ENCODE measurements at regions not wholly inside any gene's neighbourhood (a gene's known extent, or its start where the extent isn't known, plus 50 kb on each side); places are given as distances from the start of the nearest gene placed in this dataset.

DNA sequence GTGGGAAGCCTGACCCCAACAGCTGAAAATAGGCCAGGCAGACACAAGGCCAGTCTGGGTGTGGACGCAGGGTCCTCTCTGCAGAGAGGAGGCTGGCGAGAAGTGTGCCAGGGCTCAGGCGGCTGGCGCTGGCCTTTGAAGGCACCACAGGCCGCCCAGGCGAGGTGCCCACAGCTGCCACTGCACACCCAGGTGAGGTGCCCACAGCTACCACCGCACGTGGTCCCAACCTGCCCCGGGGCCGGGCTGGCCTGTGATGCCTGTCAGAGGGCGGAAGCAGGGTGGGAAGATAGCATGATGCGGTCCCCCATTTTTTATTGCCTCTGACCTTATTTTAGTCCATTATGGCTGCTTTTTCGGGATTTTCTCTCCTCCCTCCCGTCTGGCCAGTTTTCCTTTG is 1303.9 kb downstream of the BRD1 start:
- no peak for ATAC-seq
- TF ChIP-seq SNAI2 (CRISPR knock-in tag; IDR thresholded peaks at IDR 0.05): no peak

DNA sequence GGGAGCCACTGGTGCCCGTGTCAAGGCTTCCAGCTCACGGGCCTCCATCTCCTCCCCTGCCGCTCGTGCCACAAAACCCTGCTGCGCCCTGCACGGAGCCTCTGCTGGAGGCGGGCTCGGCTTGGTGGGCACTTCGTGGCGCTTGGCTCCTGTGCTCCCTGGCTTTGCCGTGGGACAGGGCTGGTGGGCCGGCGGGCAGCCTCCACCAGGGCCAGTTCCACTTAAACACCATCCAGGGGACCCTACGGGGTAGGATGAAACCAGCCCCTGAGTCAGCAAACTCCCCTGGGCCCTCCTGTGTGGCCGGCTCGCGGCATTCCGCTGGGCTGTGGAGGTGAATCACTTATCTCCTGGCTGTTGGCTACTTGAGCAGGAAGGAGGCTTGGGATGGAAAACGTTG is 1304.6 kb downstream of the BRD1 start:
- TF ChIP-seq, protein P1, sequence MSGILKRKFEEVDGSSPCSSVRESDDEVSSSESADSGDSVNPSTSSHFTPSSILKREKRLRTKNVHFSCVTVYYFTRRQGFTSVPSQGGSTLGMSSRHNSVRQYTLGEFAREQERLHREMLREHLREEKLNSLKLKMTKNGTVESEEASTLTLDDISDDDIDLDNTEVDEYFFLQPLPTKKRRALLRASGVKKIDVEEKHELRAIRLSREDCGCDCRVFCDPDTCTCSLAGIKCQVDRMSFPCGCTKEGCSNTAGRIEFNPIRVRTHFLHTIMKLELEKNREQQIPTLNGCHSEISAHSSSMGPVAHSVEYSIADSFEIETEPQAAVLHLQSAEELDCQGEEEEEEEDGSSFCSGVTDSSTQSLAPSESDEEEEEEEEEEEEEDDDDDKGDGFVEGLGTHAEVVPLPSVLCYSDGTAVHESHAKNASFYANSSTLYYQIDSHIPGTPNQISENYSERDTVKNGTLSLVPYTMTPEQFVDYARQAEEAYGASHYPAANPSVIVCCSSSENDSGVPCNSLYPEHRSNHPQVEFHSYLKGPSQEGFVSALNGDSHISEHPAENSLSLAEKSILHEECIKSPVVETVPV (CRISPR knock-in tag; IDR thresholded peaks at IDR 0.05): no peak
- TF ChIP-seq, protein P2, sequence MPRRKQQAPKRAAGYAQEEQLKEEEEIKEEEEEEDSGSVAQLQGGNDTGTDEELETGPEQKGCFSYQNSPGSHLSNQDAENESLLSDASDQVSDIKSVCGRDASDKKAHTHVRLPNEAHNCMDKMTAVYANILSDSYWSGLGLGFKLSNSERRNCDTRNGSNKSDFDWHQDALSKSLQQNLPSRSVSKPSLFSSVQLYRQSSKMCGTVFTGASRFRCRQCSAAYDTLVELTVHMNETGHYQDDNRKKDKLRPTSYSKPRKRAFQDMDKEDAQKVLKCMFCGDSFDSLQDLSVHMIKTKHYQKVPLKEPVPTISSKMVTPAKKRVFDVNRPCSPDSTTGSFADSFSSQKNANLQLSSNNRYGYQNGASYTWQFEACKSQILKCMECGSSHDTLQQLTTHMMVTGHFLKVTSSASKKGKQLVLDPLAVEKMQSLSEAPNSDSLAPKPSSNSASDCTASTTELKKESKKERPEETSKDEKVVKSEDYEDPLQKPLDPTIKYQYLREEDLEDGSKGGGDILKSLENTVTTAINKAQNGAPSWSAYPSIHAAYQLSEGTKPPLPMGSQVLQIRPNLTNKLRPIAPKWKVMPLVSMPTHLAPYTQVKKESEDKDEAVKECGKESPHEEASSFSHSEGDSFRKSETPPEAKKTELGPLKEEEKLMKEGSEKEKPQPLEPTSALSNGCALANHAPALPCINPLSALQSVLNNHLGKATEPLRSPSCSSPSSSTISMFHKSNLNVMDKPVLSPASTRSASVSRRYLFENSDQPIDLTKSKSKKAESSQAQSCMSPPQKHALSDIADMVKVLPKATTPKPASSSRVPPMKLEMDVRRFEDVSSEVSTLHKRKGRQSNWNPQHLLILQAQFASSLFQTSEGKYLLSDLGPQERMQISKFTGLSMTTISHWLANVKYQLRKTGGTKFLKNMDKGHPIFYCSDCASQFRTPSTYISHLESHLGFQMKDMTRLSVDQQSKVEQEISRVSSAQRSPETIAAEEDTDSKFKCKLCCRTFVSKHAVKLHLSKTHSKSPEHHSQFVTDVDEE (CRISPR knock-in tag; IDR thresholded peaks at IDR 0.05): no peak
- TF ChIP-seq, protein P3, sequence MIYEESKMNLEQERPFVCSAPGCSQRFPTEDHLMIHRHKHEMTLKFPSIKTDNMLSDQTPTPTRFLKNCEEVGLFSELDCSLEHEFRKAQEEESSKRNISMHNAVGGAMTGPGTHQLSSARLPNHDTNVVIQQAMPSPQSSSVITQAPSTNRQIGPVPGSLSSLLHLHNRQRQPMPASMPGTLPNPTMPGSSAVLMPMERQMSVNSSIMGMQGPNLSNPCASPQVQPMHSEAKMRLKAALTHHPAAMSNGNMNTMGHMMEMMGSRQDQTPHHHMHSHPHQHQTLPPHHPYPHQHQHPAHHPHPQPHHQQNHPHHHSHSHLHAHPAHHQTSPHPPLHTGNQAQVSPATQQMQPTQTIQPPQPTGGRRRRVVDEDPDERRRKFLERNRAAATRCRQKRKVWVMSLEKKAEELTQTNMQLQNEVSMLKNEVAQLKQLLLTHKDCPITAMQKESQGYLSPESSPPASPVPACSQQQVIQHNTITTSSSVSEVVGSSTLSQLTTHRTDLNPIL (CRISPR knock-in tag; IDR thresholded peaks at IDR 0.05; ENCODE audit: low read depth): no peak
- TF ChIP-seq, protein P4, sequence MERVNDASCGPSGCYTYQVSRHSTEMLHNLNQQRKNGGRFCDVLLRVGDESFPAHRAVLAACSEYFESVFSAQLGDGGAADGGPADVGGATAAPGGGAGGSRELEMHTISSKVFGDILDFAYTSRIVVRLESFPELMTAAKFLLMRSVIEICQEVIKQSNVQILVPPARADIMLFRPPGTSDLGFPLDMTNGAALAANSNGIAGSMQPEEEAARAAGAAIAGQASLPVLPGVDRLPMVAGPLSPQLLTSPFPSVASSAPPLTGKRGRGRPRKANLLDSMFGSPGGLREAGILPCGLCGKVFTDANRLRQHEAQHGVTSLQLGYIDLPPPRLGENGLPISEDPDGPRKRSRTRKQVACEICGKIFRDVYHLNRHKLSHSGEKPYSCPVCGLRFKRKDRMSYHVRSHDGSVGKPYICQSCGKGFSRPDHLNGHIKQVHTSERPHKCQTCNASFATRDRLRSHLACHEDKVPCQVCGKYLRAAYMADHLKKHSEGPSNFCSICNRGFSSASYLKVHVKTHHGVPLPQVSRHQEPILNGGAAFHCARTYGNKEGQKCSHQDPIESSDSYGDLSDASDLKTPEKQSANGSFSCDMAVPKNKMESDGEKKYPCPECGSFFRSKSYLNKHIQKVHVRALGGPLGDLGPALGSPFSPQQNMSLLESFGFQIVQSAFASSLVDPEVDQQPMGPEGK (CRISPR knock-in tag; IDR thresholded peaks at IDR 0.05; ENCODE audit: borderline replicate concordance): no peak
- TF ChIP-seq ZC3H10 (CRISPR knock-in tag; IDR thresholded peaks at IDR 0.05): no peak
- TF ChIP-seq SNAI2 (CRISPR knock-in tag; IDR thresholded peaks at IDR 0.05): no peak
- TF ChIP-seq OSR1 (CRISPR knock-in tag; IDR thresholded peaks at IDR 0.05): no peak
- TF ChIP-seq, protein P5, sequence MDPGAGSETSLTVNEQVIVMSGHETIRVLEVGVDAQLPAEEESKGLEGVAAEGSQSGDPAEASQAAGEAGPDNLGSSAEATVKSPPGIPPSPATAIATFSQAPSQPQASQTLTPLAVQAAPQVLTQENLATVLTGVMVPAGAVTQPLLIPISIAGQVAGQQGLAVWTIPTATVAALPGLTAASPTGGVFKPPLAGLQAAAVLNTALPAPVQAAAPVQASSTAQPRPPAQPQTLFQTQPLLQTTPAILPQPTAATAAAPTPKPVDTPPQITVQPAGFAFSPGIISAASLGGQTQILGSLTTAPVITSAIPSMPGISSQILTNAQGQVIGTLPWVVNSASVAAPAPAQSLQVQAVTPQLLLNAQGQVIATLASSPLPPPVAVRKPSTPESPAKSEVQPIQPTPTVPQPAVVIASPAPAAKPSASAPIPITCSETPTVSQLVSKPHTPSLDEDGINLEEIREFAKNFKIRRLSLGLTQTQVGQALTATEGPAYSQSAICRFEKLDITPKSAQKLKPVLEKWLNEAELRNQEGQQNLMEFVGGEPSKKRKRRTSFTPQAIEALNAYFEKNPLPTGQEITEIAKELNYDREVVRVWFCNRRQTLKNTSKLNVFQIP (CRISPR knock-in tag; IDR thresholded peaks at IDR 0.05; ENCODE audit: borderline replicate concordance, low read depth): no peak
- no peak for TF ChIP-seq RARB (CRISPR knock-in tag; IDR thresholded peaks at IDR 0.05)
- TF ChIP-seq PPARA (CRISPR knock-in tag; IDR thresholded peaks at IDR 0.05; ENCODE audit: borderline replicate concordance): no peak
- TF ChIP-seq ZNF70 (CRISPR knock-in tag; IDR thresholded peaks at IDR 0.05): no peak
- no peak for TF ChIP-seq ZNF565 (CRISPR knock-in tag; conservative IDR thresholded peaks at IDR 0.05; ENCODE audit: low read depth)
- no peak for TF ChIP-seq GLIS3 (CRISPR knock-in tag; IDR thresholded peaks at IDR 0.05)
- no peak for TF ChIP-seq ZFP3 (CRISPR knock-in tag; IDR thresholded peaks at IDR 0.05)
- TF ChIP-seq ZFP30 (CRISPR knock-in tag; IDR thresholded peaks at IDR 0.05): no peak
- no peak for ATAC-seq

DNA sequence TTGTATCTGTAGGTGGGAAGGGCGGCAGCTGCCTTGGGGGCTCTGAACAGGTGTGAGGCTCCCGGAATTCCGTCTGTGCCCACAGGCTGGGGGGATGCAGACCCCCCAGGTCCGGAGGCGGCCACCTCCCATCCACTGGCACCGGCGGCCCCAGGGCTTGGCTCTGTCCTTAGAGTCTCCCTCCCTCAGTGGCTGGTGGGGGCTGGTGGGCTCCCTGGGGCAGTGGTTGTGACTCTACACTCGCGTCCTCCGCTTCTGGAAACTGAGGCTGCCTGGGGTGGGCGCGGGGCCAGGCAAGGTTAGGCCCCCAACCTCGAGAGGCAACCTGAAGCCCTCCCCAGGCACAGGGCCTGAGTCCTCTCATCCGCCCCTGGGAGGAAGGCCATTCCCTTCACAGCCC is 1305.4 kb downstream of the BRD1 start:
- no peak for ATAC-seq

More for the DNA sequence above, 1305.4 kb downstream of the BRD1 start:
- TF ChIP-seq ZFP30 (CRISPR knock-in tag; IDR thresholded peaks at IDR 0.05) (no peak), ISL1 (CRISPR knock-in tag; IDR thresholded peaks at IDR 0.05) (no peak), GLIS3 (CRISPR knock-in tag; IDR thresholded peaks at IDR 0.05) (no peak), ZNF70 (CRISPR knock-in tag; IDR thresholded peaks at IDR 0.05) (no peak), ESRRG (CRISPR knock-in tag; IDR thresholded peaks at IDR 0.05) (no peak), SNAI2 (CRISPR knock-in tag; IDR thresholded peaks at IDR 0.05) (no peak), ZNF565 (CRISPR knock-in tag; conservative IDR thresholded peaks at IDR 0.05; ENCODE audit: low read depth) (no peak), RARB (CRISPR knock-in tag; IDR thresholded peaks at IDR 0.05) (no peak), ZFP3 (CRISPR knock-in tag; IDR thresholded peaks at IDR 0.05) (no peak), PPARA (CRISPR knock-in tag; IDR thresholded peaks at IDR 0.05; ENCODE audit: borderline replicate concordance) (no peak), OSR1 (CRISPR knock-in tag; IDR thresholded peaks at IDR 0.05) (no peak), TOX (CRISPR knock-in tag; IDR thresholded peaks at IDR 0.05; ENCODE audit: borderline replicate concordance) (no peak), ZNF8 (CRISPR knock-in tag; IDR thresholded peaks at IDR 0.05) (no peak), BACH2 (CRISPR knock-in tag; IDR thresholded peaks at IDR 0.05; ENCODE audit: borderline replicate concordance) (no peak)
- TF ChIP-seq, protein P5 (CRISPR knock-in tag; IDR thresholded peaks at IDR 0.05; ENCODE audit: borderline replicate concordance, low read depth): no peak
- TF ChIP-seq, protein P1 (CRISPR knock-in tag; IDR thresholded peaks at IDR 0.05): no peak
- TF ChIP-seq, protein P4 (CRISPR knock-in tag; IDR thresholded peaks at IDR 0.05; ENCODE audit: borderline replicate concordance): no peak
- TF ChIP-seq, protein P3 (CRISPR knock-in tag; IDR thresholded peaks at IDR 0.05; ENCODE audit: low read depth): no peak

Measured in SK-N-SH treated with all-trans-retinoic acid at 6 μM for 48 hours (cell line).